ENCODE measurements at regions not wholly inside any gene's neighbourhood (a gene's known extent, or its start where the extent isn't known, plus 50 kb on each side); places are given as distances from the start of the nearest gene placed in this dataset.

- no peak for TF ChIP-seq CTCF (conservative IDR thresholded peaks at IDR 0.05)
- no peak for TF ChIP-seq ZFX (IDR thresholded peaks at IDR 0.05)
- H3K27ac ChIP-seq, result no peak overlapping the region
These were observed 67.7 kb upstream of the PGRMC2 start for GRCh38 chr4:128355305-128355704.

GRCh38 chr4:128354205-128354821 is 66.7 kb upstream of the PGRMC2 start:
- H3K27ac ChIP-seq, result no peak overlapping the region

GRCh38 chr4:128353791-128354190 is 66.2 kb upstream of the PGRMC2 start:
- TF ChIP-seq CTCF (conservative IDR thresholded peaks at IDR 0.05) (no peak), ZFX (IDR thresholded peaks at IDR 0.05) (no peak)
- H3K27ac ChIP-seq, result no peak overlapping the region

More at GRCh38 chr4:128354205-128354821, 66.7 kb upstream of the PGRMC2 start:
- TF ChIP-seq ZFX (IDR thresholded peaks at IDR 0.05), result no peak
- TF ChIP-seq CTCF (conservative IDR thresholded peaks at IDR 0.05), result no peak

GRCh38 chr4:128351502-128351901 is 63.9 kb upstream of the PGRMC2 start:
- H3K27ac ChIP-seq, result no peak overlapping the region
- TF ChIP-seq CTCF (conservative IDR thresholded peaks at IDR 0.05), result no peak
- no peak for TF ChIP-seq ZFX (IDR thresholded peaks at IDR 0.05)

GRCh38 chr4:128350449-128351045 is 62.9 kb upstream of the PGRMC2 start:
- TF ChIP-seq CTCF (conservative IDR thresholded peaks at IDR 0.05) (no peak), ZFX (IDR thresholded peaks at IDR 0.05) (no peak)

GRCh38 chr4:128349921-128350320 is 62.3 kb upstream of the PGRMC2 start:
- H3K27ac ChIP-seq, result peak overlapping the region; percentile 49

More at GRCh38 chr4:128350449-128351045, 62.9 kb upstream of the PGRMC2 start:
- peak overlapping the region; percentile 49 for H3K27ac ChIP-seq

More at GRCh38 chr4:128349921-128350320, 62.3 kb upstream of the PGRMC2 start:
- no peak for TF ChIP-seq CTCF (conservative IDR thresholded peaks at IDR 0.05)
- TF ChIP-seq ZFX (IDR thresholded peaks at IDR 0.05), result no peak
